ENCODE measurements at regions not wholly inside any gene's neighbourhood (a gene's known extent, or its start where the extent isn't known, plus 50 kb on each side); places are given as distances from the start of the nearest gene placed in this dataset.

GRCh38 chr3:66931291-66931690 lies 66.8 kb upstream of the KBTBD8 start:
- TF ChIP-seq CTCF (IDR thresholded peaks at IDR 0.05; ENCODE audit: insufficient read depth, low read length, poor library complexity, severe bottlenecking) (no peak), EZH2phosphoT487 (conservative IDR thresholded peaks at IDR 0.05; ENCODE audit: low read length) (no peak)

Measured in SU-DHL-6 (cell line).